OCI-LY1 (cell line): ENCODE measurements at regions not wholly inside any gene's neighbourhood (a gene's known extent, or its start where the extent isn't known, plus 50 kb on each side); places are given as distances from the start of the nearest gene placed in this dataset.

Experiments used
- H2AFZ ChIP-seq: fragments of 200-600 bp; sonication (generic), shearing (Covaris generic); 2 replicates; pipeline ENCODE4 v1.6.0; 2014; ENCODE audit warnings: antibody characterized with exemption, mild to moderate bottlenecking, low read length
- H3F3A ChIP-seq: fragments of 200-600 bp; sonication (generic), shearing (Covaris generic); 2 replicates; pipeline ENCODE4 v1.6.0; 2014; ENCODE audit warnings: mild to moderate bottlenecking, antibody characterized with exemption, low read length, moderate library complexity; ENCODE audit not compliant: insufficient read depth
- H3K27ac ChIP-seq: fragments of 200-600 bp; sonication (generic); 2 replicates; pipeline ENCODE4 v1.5.1; 2014; ENCODE audit warnings: low read length, mixed run types, mild to moderate bottlenecking, low read depth; ENCODE audit not compliant: poor library complexity, severe bottlenecking
- H3K27me3 ChIP-seq: fragments of 200-600 bp; sonication (generic); 2 replicates; pipeline ENCODE4 v1.6.0; 2014; ENCODE audit warnings: antibody characterized with exemption, mild to moderate bottlenecking, low read length, moderate library complexity; ENCODE audit not compliant: insufficient read depth
- H3K36me3 ChIP-seq: fragments of 200-600 bp; sonication (generic); 2 replicates; pipeline ENCODE4 v1.6.1; 2014; ENCODE audit warnings: mild to moderate bottlenecking, antibody characterized with exemption, low read length, moderate library complexity, mixed read lengths; ENCODE audit not compliant: insufficient read depth
- H3K4me1 ChIP-seq: fragments of 200-600 bp; sonication (generic); 2 replicates; pipeline ENCODE4 v1.5.1; 2014; ENCODE audit warnings: mild to moderate bottlenecking, low read length, moderate library complexity; ENCODE audit not compliant: insufficient read depth, severe bottlenecking
- H3K4me2 ChIP-seq: fragments of 200-600 bp; sonication (generic), shearing (Covaris generic); 2 replicates; pipeline ENCODE4 v1.6.1; 2014; ENCODE audit warnings: low read length
- H3K4me3 ChIP-seq: fragments of 200-600 bp; sonication (generic); 2 replicates; pipeline ENCODE4 v1.5.1; 2014; ENCODE audit warnings: low read length, low read depth, mild to moderate bottlenecking, mixed read lengths; ENCODE audit not compliant: poor library complexity, severe bottlenecking
- H3K79me2 ChIP-seq: fragments of 200-600 bp; shearing (Covaris generic); 2 replicates; pipeline ENCODE4 v1.6.1; 2016; ENCODE audit warnings: mixed run types, low read length, mixed read lengths; ENCODE audit not compliant: insufficient read depth
- H3K9ac ChIP-seq: fragments of 200-600 bp; sonication (generic), shearing (Covaris generic); 2 replicates; pipeline ENCODE4 v1.6.1; 2014; ENCODE audit warnings: mild to moderate bottlenecking, low read length, mixed read lengths
- H3K9me2 ChIP-seq: fragments of 200-600 bp; sonication (generic), shearing (Covaris generic); 2 replicates; pipeline ENCODE4 v1.6.1; 2014; ENCODE audit warnings: low read depth, mild to moderate bottlenecking, low read length, mixed read lengths
- H3K9me3 ChIP-seq: fragments of 200-600 bp; shearing (Covaris generic); 2 replicates; pipeline ENCODE4 v1.6.1; 2014; ENCODE audit warnings: low read length, mixed read lengths
- H4K20me1 ChIP-seq: fragments of 200-600 bp; sonication (generic), shearing (Covaris generic); 2 replicates; pipeline ENCODE4 v1.6.0; 2016; ENCODE audit warnings: mild to moderate bottlenecking, low read length; ENCODE audit not compliant: insufficient read depth
- CTCF ChIP-seq: fragments of 200-600 bp; sonication (generic), shearing (Covaris generic); IDR thresholded peaks from 2 replicates; pipeline ENCODE4 v1.5.1; 2017; ENCODE audit warnings: mild to moderate bottlenecking, antibody characterized with exemption, low read length, moderate library complexity, mixed read lengths
- EZH2 ChIP-seq: fragments of 200-600 bp; sonication (generic), shearing (Covaris generic); IDR thresholded peaks from 2 replicates; pipeline ENCODE4 v1.8.0; 2017; ENCODE audit warnings: borderline replicate concordance, mixed run types, mild to moderate bottlenecking, antibody characterized with exemption, low read length, moderate library complexity, mixed read lengths

GRCh38 chr3:30500666-30501399 is 105.6 kb upstream of the TGFBR2 start:
- Histone ChIP-seq H3K4me2 (no peak overlapping the region), H3K4me1 (peaks cover 9% of the 10 kb centered on the region), H4K20me1 (no peaks in the 10 kb centered on the region), H3K4me3 (no peak overlapping the region), H3K27ac (no peak overlapping the region), H3K9me3 (no peaks in the 10 kb centered on the region), H3F3A (no peaks in the 10 kb centered on the region), H3K9me2 (no peaks in the 10 kb centered on the region), H3K9ac (no peak overlapping the region), H2AFZ (no peak overlapping the region), H3K79me2 (no peaks in the 10 kb centered on the region), H3K27me3 (no peaks in the 10 kb centered on the region), H3K36me3 (no peaks in the 10 kb centered on the region)
- TF ChIP-seq EZH2 (no peak), CTCF (no peak)

GRCh38 chr3:30501526-30501925 is 104.9 kb upstream of the TGFBR2 start:
- Histone ChIP-seq H3K9me2 (no peaks in the 10 kb centered on the region), H3K4me3 (no peak overlapping the region), H3K79me2 (no peaks in the 10 kb centered on the region), H2AFZ (no peak overlapping the region), H3F3A (no peaks in the 10 kb centered on the region), H3K27ac (no peak overlapping the region), H4K20me1 (no peaks in the 10 kb centered on the region), H3K9ac (no peak overlapping the region), H3K9me3 (no peaks in the 10 kb centered on the region), H3K4me1 (peaks cover 2% of the 10 kb centered on the region), H3K36me3 (no peaks in the 10 kb centered on the region), H3K27me3 (no peaks in the 10 kb centered on the region), H3K4me2 (no peak overlapping the region)
- no peak for TF ChIP-seq CTCF
- TF ChIP-seq EZH2, result no peak

DNA sequence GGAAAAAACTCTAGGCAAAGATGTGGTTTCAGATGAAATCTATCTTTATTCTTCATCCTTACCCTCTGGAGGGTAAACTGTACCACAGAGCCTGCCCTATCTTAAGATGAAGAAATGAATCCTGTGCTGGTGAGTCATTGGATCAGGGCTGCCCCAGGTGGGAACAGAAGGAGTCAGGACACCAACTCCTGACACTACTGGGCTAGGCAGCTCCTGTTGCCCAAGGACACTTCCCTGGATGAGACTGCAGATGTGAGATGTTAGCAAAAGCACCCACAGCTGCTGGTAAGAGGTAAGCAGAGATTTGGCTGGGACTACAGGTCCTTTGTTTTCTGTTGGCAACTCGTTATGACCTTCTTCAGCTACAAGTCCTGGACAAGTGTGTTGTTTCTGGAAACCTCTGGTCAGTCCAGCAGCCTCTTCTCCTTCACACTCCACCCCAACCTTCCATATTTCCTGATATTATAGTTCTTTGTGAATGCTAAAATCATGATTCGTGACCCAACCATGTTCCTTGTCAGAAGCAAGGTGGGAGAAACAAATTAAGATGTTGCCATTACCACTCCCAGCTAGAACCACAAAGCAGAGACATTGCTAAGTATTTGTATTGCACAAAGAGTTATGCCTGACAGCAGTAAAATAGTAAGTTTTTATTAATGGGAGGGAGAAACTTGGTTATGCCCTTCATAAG is 104.2 kb upstream of the TGFBR2 start:
- no peak overlapping the region for H3K9ac ChIP-seq
- H3K36me3 ChIP-seq, result no peaks in the 10 kb centered on the region
- no peaks in the 10 kb centered on the region for H3K9me3 ChIP-seq
- H3K27ac ChIP-seq, result no peak overlapping the region
- no peaks in the 10 kb centered on the region for H3K79me2 ChIP-seq
- H3F3A ChIP-seq, result no peaks in the 10 kb centered on the region
- no peaks in the 10 kb centered on the region for H3K27me3 ChIP-seq
- H3K9me2 ChIP-seq, result no peaks in the 10 kb centered on the region
- no peaks in the 10 kb centered on the region for H3K4me1 ChIP-seq
- H3K4me3 ChIP-seq, result no peak overlapping the region
- H4K20me1 ChIP-seq, result no peaks in the 10 kb centered on the region
- no peak overlapping the region for H3K4me2 ChIP-seq
- H2AFZ ChIP-seq, result no peak overlapping the region
- TF ChIP-seq CTCF, result no peak
- TF ChIP-seq EZH2, result no peak
